ENCODE measurements at regions not wholly inside any gene's neighbourhood (a gene's known extent, or its start where the extent isn't known, plus 50 kb on each side); places are given as distances from the start of the nearest gene placed in this dataset.
"Not testable (repeated sequence)": the region's sequence is repeated elsewhere in the genome, so short reads cannot be mapped to it uniquely, and the experiment has no call there.

DNA sequence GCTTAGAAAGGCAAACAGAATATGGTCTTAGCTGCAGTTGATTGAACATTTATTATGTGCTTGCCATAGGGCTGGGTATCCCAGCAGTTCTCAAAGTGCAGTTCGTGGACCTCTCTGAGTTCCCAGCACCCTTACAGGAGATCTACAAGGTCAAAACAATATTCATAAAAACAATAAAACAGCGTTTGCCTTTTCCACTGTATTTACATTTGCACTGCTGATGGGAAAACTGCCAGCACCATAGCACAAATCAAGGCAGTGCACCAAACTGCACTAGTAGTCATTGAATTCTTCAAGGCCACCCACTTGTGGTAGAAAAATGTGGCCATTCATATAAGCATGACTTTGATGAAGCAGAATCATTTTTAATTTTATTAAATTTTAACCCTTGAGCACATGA, 128.1 kb downstream of the CCDC34 start:
- CTCF ChIA-PET = no interaction called here
- H3K27ac Mint-ChIP-seq = no peak overlapping the region
- peaks cover 5% of the 10 kb centered on the region for H3K27me3 Mint-ChIP-seq
- H3K36me3 Mint-ChIP-seq = no peaks in the 10 kb centered on the region
- DNase-seq (no peak), ATAC-seq (no peak)
- H3K9me3 Mint-ChIP-seq (ENCODE audit: low read depth) = no peaks in the 10 kb centered on the region
- H3K4me1 Mint-ChIP-seq = no peaks in the 10 kb centered on the region
- H3K4me3 Mint-ChIP-seq = no peak overlapping the region

DNA sequence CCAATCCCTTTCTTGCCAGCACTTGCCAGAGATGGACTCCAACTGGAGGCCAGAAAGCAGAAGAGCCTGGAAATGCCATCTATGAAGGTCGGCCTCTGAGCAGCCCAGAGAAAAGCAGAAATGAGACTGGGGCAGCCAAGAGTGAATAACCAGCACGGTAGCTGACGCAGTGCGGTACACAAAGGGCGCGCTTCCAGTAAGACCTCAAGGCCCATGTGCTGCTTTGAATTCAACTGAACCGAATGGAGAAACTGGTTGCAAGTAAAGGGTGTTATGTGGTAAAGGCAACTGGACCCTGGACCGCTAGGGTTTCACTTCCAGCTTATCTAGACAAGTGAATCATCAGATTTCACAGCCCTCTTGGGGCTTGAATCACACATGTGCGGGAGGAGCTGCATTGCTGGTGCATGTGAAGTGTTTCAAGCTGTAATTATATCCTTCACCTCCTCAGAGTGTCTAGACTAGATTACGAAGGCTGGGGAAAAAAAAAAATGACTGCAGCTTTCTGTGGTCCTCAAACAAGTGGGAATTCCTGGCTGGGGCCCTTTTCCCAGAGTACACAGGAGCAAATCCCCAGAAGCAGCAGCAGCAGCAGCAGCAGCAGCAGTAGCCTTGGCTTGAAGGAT, 128.9 kb downstream of the CCDC34 start:
- Mint-ChIP-seq H3K4me1 (no peaks in the 10 kb centered on the region), H3K27ac (no peak overlapping the region), H3K9me3 (ENCODE audit: low read depth) (no peaks in the 10 kb centered on the region), H3K4me3 (no peak overlapping the region), H3K36me3 (no peaks in the 10 kb centered on the region), H3K27me3 (peaks cover 2% of the 10 kb centered on the region)
- CTCF ChIA-PET = no interaction called here
- DNase-seq (no peak), ATAC-seq (no peak)

GRCh38 chr11:27233654-27234042, 129.4 kb downstream of the CCDC34 start:
- Mint-ChIP-seq H3K9me3 (ENCODE audit: low read depth) (no peaks in the 10 kb centered on the region), H3K4me1 (no peaks in the 10 kb centered on the region), H3K27me3 (no peaks in the 10 kb centered on the region), H3K27ac (no peak overlapping the region), H3K36me3 (no peaks in the 10 kb centered on the region), H3K4me3 (no peak overlapping the region)
- ATAC-seq (no peak), DNase-seq (no peak)
- CTCF ChIA-PET = no interaction called here

DNA sequence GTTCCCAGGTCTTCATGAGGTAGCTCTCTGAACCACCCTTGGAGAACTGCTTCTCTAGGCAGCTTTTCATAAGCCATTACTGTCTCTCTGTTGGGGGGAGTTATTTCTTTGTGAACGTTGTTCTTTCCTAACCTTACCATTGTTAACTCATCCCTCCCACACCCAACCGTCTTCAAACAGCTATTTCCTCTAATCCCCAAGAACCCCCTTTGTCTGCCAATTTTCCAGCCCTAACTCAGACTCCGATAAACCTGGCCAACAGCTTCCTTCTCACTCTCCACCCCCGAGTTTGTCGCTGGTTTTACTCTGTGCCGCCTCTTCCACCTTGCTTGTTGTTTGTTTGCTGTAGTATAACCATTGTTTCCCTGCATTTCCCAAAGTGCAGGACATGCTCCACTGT, 131.5 kb downstream of the CCDC34 start:
- H3K9me3 Mint-ChIP-seq (ENCODE audit: low read depth) = no peaks in the 10 kb centered on the region
- DNase-seq = no peak
- ATAC-seq = no peak
- H3K36me3 Mint-ChIP-seq = no peaks in the 10 kb centered on the region
- no peak overlapping the region for H3K27ac Mint-ChIP-seq
- H3K4me3 Mint-ChIP-seq = no peak overlapping the region
- no peaks in the 10 kb centered on the region for H3K4me1 Mint-ChIP-seq
- H3K27me3 Mint-ChIP-seq = no peaks in the 10 kb centered on the region
- CTCF ChIA-PET = no interaction called here

GRCh38 chr11:27230192-27230572, 132.8 kb downstream of the CCDC34 start:
- Mint-ChIP-seq H3K4me1 (no peaks in the 10 kb centered on the region), H3K27ac (no peak overlapping the region), H3K4me3 (no peak overlapping the region), H3K9me3 (ENCODE audit: low read depth) (no peaks in the 10 kb centered on the region), H3K27me3 (no peaks in the 10 kb centered on the region), H3K36me3 (no peaks in the 10 kb centered on the region)
- no peak for DNase-seq
- ATAC-seq = no peak
- CTCF ChIA-PET = no interaction called here

DNA sequence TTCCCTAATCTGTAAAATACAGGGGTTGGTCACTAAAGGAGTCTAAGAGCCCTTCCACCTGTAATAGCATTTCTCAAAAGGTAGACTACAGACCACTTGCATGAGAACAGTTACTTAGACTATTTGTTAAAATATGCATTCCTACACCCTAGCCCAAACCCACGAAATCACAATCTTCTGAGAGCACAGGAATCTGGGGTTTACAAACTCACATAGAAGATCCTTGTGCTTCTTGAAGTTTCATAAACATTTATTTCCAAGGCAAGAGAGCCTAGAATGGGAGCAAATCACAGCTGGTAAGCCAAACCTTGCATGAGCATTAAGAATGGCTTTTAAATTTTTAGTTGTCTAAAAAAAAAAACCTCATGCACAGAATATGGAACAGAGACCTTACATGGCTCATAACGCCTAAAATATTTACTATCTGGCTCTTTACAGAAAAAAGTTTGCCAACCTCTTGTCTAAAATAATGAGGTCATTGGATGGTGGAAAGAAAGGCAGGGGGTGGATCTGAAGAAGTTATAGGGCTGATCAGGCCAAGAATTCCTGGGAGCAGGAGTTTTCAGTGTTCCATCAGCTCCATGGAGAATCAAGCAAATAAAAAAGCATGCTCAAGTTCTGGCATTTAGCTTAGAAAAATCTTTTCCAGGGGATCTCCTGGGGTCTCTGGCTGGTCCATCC, 133.4 kb downstream of the CCDC34 start:
- Mint-ChIP-seq H3K4me3 (no peak overlapping the region), H3K27ac (no peak overlapping the region), H3K36me3 (no peaks in the 10 kb centered on the region), H3K27me3 (no peaks in the 10 kb centered on the region), H3K4me1 (no peaks in the 10 kb centered on the region), H3K9me3 (ENCODE audit: low read depth) (no peaks in the 10 kb centered on the region)
- no peak for DNase-seq
- CTCF ChIA-PET = no interaction called here
- ATAC-seq = no peak

DNA sequence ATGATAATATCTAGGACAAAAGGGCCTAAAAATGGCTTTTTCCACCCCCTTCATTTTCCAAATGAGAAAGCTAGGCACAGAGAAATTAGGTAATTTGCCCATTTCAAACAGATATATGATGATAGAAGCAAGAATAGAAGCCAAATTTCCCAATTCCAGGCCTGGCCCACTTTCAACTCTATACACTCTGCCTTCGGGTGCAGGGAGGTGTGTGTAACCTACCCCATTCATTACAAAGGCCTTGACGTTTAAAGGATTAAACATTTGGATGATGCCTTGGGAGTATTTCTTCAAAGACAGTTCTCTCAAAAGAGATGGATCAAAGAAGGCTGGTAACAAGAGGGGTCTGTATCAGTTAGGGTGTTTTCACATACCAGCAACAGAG, 134.1 kb downstream of the CCDC34 start:
- DNase-seq = no peak

DNA sequence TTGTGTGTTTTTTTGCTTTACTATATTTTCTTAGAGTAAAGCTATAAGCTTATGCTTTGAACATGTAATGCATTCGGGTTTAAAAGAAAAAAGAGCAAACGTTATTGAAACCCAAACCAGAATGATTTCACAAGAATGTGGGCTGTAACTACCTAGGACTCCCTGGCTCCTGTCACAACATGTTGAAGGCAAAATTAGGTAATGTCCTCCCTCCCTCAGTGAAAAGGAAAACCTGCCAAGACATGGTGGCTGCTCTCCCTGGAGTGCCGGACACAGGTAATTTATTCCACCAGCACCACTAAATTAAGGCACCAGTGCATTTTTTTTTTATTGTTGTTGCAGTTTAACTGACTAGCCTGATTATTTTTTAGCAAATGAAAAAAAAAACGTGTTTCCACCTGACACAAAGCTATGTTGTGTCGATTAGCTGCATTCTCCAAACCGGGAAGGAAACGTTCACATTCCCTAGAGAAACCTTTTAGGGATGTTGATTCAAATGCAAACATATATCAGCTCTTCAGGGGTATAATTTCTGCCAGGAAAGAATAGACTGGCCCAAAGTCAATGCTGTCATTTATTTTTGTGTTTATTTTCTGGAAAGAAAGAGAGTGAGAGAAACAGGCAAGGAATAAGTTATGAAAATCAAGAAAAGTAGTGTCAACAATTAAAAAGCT, 134.6 kb downstream of the CCDC34 start:
- H3K4me3 Mint-ChIP-seq = no peak overlapping the region
- no peak for DNase-seq
- H3K9me3 Mint-ChIP-seq (ENCODE audit: low read depth) = no peaks in the 10 kb centered on the region
- CTCF ChIA-PET = no interaction called here
- no peak overlapping the region for H3K27ac Mint-ChIP-seq
- H3K36me3 Mint-ChIP-seq = no peaks in the 10 kb centered on the region
- ATAC-seq = no peak
- no peaks in the 10 kb centered on the region for H3K27me3 Mint-ChIP-seq
- H3K4me1 Mint-ChIP-seq = no peaks in the 10 kb centered on the region

More for the DNA sequence above, 134.1 kb downstream of the CCDC34 start:
- H3K4me1 Mint-ChIP-seq = no peaks in the 10 kb centered on the region
- CTCF ChIA-PET = no interaction called here
- no peak for ATAC-seq
- H3K9me3 Mint-ChIP-seq (ENCODE audit: low read depth) = no peaks in the 10 kb centered on the region
- no peak overlapping the region for H3K4me3 Mint-ChIP-seq
- no peak overlapping the region for H3K27ac Mint-ChIP-seq
- no peaks in the 10 kb centered on the region for H3K36me3 Mint-ChIP-seq
- no peaks in the 10 kb centered on the region for H3K27me3 Mint-ChIP-seq

GRCh38 chr11:27227736-27228135, 135.3 kb downstream of the CCDC34 start:
- no peaks in the 10 kb centered on the region for H3K9me3 Mint-ChIP-seq (ENCODE audit: low read depth)
- CTCF ChIA-PET = no interaction called here

DNA sequence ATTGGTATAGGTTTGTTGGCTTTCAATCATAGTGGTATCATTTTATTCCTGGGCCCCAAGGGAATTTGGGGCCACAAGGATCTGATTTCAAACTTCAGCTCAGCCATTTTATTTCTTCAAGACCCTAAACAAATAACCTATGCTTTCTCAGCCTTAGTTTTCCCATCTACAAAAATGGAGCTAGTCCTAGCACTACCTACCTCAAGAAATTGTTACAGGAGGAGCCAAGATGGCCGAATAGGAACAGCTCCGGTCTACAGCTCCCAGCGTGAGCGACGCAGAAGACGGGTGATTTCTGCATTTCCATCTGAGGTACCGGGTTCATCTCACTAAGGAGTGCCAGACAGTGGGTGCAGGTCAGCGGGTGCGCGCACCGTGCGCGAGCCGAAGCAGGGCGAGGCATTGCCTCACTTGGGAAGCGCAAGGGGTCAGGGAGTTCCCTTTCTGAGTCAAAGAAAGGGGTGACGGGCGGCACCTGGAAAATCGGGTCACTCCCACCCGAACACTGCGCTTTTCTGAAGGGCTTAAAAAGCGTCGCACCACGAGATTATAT, 143.5 kb downstream of the CCDC34 start:
- H3K4me3 Mint-ChIP-seq; H3K27me3 Mint-ChIP-seq; ATAC-seq; H3K27ac Mint-ChIP-seq; H3K9me3 Mint-ChIP-seq (ENCODE audit: low read depth); DNase-seq; H3K36me3 Mint-ChIP-seq; H3K4me1 Mint-ChIP-seq; CTCF ChIA-PET: not testable (repeated sequence)

More at GRCh38 chr11:27227736-27228135, 135.3 kb downstream of the CCDC34 start:
- ATAC-seq (no peak), DNase-seq (no peak)
- Mint-ChIP-seq H3K27ac (no peak overlapping the region), H3K36me3 (no peaks in the 10 kb centered on the region), H3K4me1 (no peaks in the 10 kb centered on the region), H3K4me3 (no peak overlapping the region), H3K27me3 (no peaks in the 10 kb centered on the region)

DNA sequence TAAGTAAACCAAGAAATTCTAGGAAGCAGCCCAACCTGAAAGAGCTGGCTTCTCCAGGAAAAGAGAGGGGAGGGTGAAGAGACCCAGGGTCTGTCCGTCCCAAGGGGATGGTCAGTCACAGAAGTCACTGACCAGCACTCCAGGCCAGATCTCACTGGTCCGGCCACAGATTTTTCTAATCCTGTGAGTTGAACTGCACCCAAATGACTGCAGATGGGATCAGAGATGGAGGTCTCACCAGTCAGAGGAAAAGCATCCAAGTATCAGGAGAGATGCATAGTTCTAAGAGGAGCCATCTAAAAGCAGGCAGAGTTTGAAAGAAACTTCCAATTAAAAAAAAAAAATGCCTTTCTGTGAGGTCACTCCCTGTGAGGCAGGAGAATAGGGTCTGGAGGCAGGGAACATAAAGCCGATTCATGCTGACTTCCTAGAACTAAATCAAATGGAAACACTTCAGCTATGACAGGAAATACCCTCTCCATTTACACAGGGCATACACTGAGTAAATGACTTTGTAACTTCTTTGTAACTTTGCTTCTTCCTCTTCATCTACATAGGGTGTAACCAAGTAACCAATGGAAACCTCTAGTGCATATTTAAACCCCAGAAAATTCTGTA, 144.5 kb downstream of the CCDC34 start:
- Mint-ChIP-seq H3K36me3 (no peaks in the 10 kb centered on the region), H3K9me3 (ENCODE audit: low read depth) (no peaks in the 10 kb centered on the region), H3K27me3 (peaks cover 6% of the 10 kb centered on the region), H3K4me3 (no peak overlapping the region), H3K4me1 (no peaks in the 10 kb centered on the region), H3K27ac (no peak overlapping the region)
- ATAC-seq = no peak
- CTCF ChIA-PET = no interaction called here
- no peak for DNase-seq

DNA sequence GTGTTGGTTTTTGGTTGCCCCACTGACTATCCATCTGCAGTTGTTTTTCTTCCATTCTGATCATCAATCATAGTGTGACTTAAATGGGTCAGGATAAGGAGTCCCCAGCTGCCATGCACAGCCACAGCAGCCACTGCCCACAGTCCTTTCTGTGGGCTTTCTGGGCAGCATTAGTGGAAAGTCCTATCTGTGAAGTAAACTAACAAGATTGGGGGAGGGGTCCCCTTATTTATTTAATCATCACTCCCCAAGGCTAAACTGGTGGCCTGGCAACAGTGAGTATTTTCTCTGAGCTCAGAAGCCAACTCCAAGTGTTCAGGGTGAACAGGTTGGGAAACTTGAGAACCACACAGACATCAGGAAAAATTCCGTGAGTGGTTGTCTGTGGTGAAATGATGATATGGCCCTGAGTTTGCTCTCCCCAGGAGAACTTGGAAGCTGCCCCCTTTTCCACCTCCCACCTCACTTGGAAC, 145.0 kb downstream of the CCDC34 start:
- no peaks in the 10 kb centered on the region for H3K4me1 Mint-ChIP-seq
- no peak for ATAC-seq
- no peak for DNase-seq
- no peaks in the 10 kb centered on the region for H3K9me3 Mint-ChIP-seq (ENCODE audit: low read depth)
- CTCF ChIA-PET = no interaction called here
- H3K4me3 Mint-ChIP-seq = no peak overlapping the region
- H3K27ac Mint-ChIP-seq = no peak overlapping the region
- peaks cover 6% of the 10 kb centered on the region for H3K27me3 Mint-ChIP-seq
- no peaks in the 10 kb centered on the region for H3K36me3 Mint-ChIP-seq

GRCh38 chr11:27217496-27217895, 145.5 kb downstream of the CCDC34 start:
- no peak for DNase-seq
- peaks cover 6% of the 10 kb centered on the region for H3K27me3 Mint-ChIP-seq
- no peak overlapping the region for H3K4me3 Mint-ChIP-seq
- no peaks in the 10 kb centered on the region for H3K4me1 Mint-ChIP-seq
- no peak for ATAC-seq
- no peak overlapping the region for H3K27ac Mint-ChIP-seq
- CTCF ChIA-PET = no interaction called here
- no peaks in the 10 kb centered on the region for H3K9me3 Mint-ChIP-seq (ENCODE audit: low read depth)
- no peaks in the 10 kb centered on the region for H3K36me3 Mint-ChIP-seq

Data from activated CD8-positive, alpha-beta memory T cell treated with anti-CD3 and anti-CD28 coated beads, Interleukin-2, amount 10 ng/mL, durations not matched to agents 7 days and 5 days (primary cell).